ENCODE measurements at regions not wholly inside any gene's neighbourhood (a gene's known extent, or its start where the extent isn't known, plus 50 kb on each side); places are given as distances from the start of the nearest gene placed in this dataset.

DNA sequence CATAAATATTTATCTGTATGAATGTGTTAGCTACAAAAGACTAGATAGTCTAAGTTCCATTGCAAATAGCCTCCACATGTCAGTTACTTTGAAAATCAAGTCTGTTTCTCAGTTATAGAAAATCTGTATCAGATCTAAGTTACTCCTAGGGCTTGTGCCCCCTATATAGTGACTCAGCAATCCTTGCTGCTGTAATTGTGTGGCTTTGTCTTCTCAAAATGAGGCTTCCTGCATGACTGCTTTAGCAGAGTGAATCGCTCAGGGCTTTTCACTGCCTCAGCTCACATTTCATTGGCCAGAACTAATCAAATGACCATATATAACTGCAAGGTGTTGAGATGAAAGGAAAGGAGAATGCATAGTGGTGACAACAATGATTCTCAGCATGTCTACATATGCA, 552.2 kb upstream of the STXBP6 start:
- intact Hi-C loops (cut with DNase I), result no loop called here
- ATAC-seq (ENCODE audit: low FRiP score), result no peak
- DNase-seq, result no peak
- Histone ChIP-seq H3K36me3 (ENCODE audit: control insufficient read depth in 1 of 2, insufficient read depth in 2 of 2, low read length in 1 of 2) (no peaks in the 10 kb centered on the region), H3K27me3 (ENCODE audit: control insufficient read depth in 1 of 2, insufficient read depth in 2 of 2, low read length in 1 of 2) (no peaks in the 10 kb centered on the region), H3K4me3 (ENCODE audit: low read length in 2 of 2) (no peak overlapping the region), H3K27ac (ENCODE audit: low read depth in 1 of 2, low read length in 2 of 2) (no peak overlapping the region), H3K4me1 (ENCODE audit: control insufficient read depth in 1 of 2, insufficient read depth in 2 of 2, low read length in 2 of 2) (no peaks in the 10 kb centered on the region), H3K9me3 (ENCODE audit: control insufficient read depth, low read length) (peaks cover 4% of the 10 kb centered on the region)
- 69 to 70% methylated on average over 1 of the region's 1 CpG for WGBS, 2 donors

DNA sequence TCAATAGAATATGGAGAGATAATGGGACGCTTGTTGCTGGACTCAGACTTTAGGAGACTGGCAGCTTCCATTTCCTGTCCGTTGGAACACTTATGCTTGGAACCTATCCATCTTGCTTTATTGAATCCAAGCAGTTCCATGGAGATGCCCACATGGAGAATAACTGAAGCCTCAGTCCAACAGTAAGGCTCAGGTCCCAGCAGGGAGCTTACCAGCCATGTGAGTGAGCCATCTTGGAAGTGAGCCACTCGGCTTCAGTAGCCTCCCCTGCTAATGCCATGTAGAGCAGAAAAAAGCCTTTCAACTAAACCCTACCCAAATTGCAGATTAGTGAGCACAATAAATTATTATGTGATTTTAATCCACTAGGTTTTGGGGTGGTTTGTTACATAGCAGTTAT, 538.8 kb upstream of the STXBP6 start:
- Histone ChIP-seq H3K4me1 (ENCODE audit: control insufficient read depth in 1 of 2, insufficient read depth in 2 of 2, low read length in 2 of 2) (no peaks in the 10 kb centered on the region), H3K9me3 (ENCODE audit: control insufficient read depth, low read length) (peaks cover 1% of the 10 kb centered on the region), H3K4me3 (ENCODE audit: low read length in 2 of 2) (no peak overlapping the region), H3K36me3 (ENCODE audit: control insufficient read depth in 1 of 2, insufficient read depth in 2 of 2, low read length in 1 of 2) (no peaks in the 10 kb centered on the region), H3K27ac (ENCODE audit: low read depth in 1 of 2, low read length in 2 of 2) (no peak overlapping the region), H3K27me3 (ENCODE audit: control insufficient read depth in 1 of 2, insufficient read depth in 2 of 2, low read length in 1 of 2) (no peaks in the 10 kb centered on the region)
- DNase-seq (no peak), ATAC-seq (ENCODE audit: low FRiP score) (no peak)
- intact Hi-C loops (cut with DNase I), result no loop called here
- 63 to 72% methylated on average over 3 of the region's 3 CpGs for WGBS, 2 donors

DNA sequence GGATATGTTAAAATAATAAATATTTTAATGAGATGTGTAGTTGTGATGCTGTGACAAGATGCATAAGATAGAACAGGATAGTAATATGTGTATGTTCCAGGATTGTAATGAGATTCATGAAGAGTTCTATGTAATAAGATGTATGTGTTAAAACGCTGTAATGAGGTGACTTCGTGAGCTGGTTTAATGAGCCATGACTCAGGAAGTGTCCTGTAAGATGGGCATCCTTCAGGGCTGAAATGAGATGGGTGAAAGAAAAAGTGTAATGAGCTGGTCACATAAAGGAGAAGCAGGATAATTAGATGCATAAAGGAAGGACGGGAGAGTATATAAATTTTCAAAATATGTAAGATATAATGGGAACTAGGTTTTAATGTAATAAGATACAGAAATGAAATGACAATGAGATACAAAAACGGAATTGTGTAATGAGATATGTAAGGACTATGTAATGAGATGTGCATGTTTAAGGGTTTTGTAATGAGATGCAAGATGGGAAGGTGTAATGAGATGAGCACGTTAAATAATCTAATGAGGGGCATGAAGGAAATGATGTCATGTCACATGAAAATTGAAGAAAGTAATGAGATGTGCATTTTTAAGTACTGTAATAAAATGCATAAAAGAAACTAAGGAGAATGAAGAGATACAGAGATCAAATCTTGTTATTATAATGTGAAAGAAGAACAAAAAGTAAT, 524.8 kb upstream of the STXBP6 start:
- no peak for ATAC-seq (ENCODE audit: low FRiP score)

DNA sequence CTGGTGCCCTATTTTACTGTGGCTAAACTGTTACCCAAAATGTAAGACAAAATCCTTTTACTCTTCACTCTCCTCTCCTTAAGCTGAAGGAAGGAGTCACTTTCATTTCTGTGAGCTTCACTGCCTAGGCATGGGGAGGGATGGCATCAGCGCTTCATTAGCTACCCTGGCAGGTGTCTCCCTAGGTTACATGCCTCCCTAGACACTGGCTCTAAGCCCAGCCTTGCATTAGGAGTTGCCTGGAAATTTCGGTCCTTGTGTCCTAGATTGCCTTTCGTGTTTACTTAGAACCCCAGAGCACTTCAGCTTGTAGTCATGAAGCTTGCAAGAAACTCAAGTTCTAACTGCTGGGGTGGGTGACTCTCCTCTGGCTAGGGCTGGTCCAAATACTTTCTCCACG, 520.5 kb upstream of the STXBP6 start:
- intact Hi-C loops (cut with DNase I), result no loop called here
- no peak overlapping the region for H3K27ac ChIP-seq (ENCODE audit: low read depth in 1 of 2, low read length in 2 of 2)
- no peak for ATAC-seq (ENCODE audit: low FRiP score)
- no peaks in the 10 kb centered on the region for H3K36me3 ChIP-seq (ENCODE audit: control insufficient read depth in 1 of 2, insufficient read depth in 2 of 2, low read length in 1 of 2)
- no peak for DNase-seq
- H3K4me1 ChIP-seq (ENCODE audit: control insufficient read depth in 1 of 2, insufficient read depth in 2 of 2, low read length in 2 of 2), result no peaks in the 10 kb centered on the region
- no peaks in the 10 kb centered on the region for H3K27me3 ChIP-seq (ENCODE audit: control insufficient read depth in 1 of 2, insufficient read depth in 2 of 2, low read length in 1 of 2)
- WGBS, 2 donors, result 62 to 75% methylated on average over 4 of the region's 4 CpGs
- no peak overlapping the region for H3K4me3 ChIP-seq (ENCODE audit: low read length in 2 of 2)
- peaks cover 2% of the 10 kb centered on the region for H3K9me3 ChIP-seq (ENCODE audit: control insufficient read depth, low read length)

More for the DNA sequence above, 524.8 kb upstream of the STXBP6 start:
- no peak for DNase-seq
- Histone ChIP-seq H3K27ac (ENCODE audit: low read depth in 1 of 2, low read length in 2 of 2) (no peak overlapping the region), H3K4me1 (ENCODE audit: control insufficient read depth in 1 of 2, insufficient read depth in 2 of 2, low read length in 2 of 2) (no peaks in the 10 kb centered on the region), H3K36me3 (ENCODE audit: control insufficient read depth in 1 of 2, insufficient read depth in 2 of 2, low read length in 1 of 2) (no peaks in the 10 kb centered on the region), H3K9me3 (ENCODE audit: control insufficient read depth, low read length) (no peaks in the 10 kb centered on the region), H3K27me3 (ENCODE audit: control insufficient read depth in 1 of 2, insufficient read depth in 2 of 2, low read length in 1 of 2) (no peaks in the 10 kb centered on the region), H3K4me3 (ENCODE audit: low read length in 2 of 2) (no peak overlapping the region)
- WGBS, 2 donors, result 67 to 77% methylated on average over 5 of the region's 5 CpGs
- intact Hi-C loops (cut with DNase I), result no loop called here

DNA sequence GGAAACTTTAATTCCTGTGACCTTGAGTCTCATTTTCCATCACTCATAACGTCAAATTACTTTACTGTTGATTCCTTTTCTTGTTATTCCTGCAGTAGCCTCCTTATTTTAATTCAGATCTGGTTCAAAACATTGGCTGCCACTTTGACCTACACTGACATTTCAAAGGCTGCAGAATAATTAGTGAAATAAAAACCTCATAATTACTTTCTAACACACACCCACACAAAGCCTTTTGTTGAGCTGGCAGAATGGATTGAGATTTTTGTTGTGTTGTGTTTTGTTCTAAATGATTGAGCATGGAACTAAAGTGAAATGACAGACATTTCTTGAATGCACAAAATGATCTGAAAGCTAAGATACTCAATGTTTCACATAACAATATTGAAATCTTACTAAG, 507.5 kb upstream of the STXBP6 start:
- no peak for ATAC-seq (ENCODE audit: low FRiP score)
- Histone ChIP-seq H3K4me1 (ENCODE audit: control insufficient read depth in 1 of 2, insufficient read depth in 2 of 2, low read length in 2 of 2) (no peaks in the 10 kb centered on the region), H3K36me3 (ENCODE audit: control insufficient read depth in 1 of 2, insufficient read depth in 2 of 2, low read length in 1 of 2) (no peaks in the 10 kb centered on the region), H3K27ac (ENCODE audit: low read depth in 1 of 2, low read length in 2 of 2) (no peak overlapping the region), H3K4me3 (ENCODE audit: low read length in 2 of 2) (no peak overlapping the region), H3K9me3 (ENCODE audit: control insufficient read depth, low read length) (no peaks in the 10 kb centered on the region), H3K27me3 (ENCODE audit: control insufficient read depth in 1 of 2, insufficient read depth in 2 of 2, low read length in 1 of 2) (no peaks in the 10 kb centered on the region)
- intact Hi-C loops (cut with DNase I), result no loop called here
- no peak for DNase-seq
- 45 to 59% methylated on average over 1 of the region's 1 CpG for WGBS, 2 donors

DNA sequence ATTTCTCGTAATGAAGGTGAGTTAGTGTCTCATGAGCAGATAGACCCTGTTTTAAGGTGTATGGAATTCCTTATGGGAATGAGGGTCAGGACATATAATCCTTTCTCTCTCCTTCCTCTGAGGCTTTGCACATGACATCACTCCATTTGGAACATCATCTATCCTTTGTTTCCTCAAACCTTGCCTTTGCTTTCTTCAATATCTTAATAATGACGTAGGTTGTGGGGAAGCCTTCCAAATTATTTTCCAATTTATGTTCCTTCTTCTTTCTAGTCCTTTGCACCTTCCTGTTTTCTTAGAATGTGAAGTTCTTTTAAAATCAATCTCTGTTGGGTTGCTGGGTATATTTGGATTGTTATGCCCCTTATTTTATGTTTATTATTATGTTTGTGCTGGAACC, 502.9 kb upstream of the STXBP6 start:
- H3K4me3 ChIP-seq (ENCODE audit: low read length in 2 of 2), result no peak overlapping the region
- H3K27ac ChIP-seq (ENCODE audit: low read depth in 1 of 2, low read length in 2 of 2), result no peak overlapping the region
- no peaks in the 10 kb centered on the region for H3K36me3 ChIP-seq (ENCODE audit: control insufficient read depth in 1 of 2, insufficient read depth in 2 of 2, low read length in 1 of 2)
- 44 to 45% methylated on average over 2 of the region's 2 CpGs for WGBS, 2 donors
- DNase-seq (no peak), ATAC-seq (ENCODE audit: low FRiP score) (no peak)
- no peaks in the 10 kb centered on the region for H3K9me3 ChIP-seq (ENCODE audit: control insufficient read depth, low read length)
- no peaks in the 10 kb centered on the region for H3K4me1 ChIP-seq (ENCODE audit: control insufficient read depth in 1 of 2, insufficient read depth in 2 of 2, low read length in 2 of 2)
- intact Hi-C loops (cut with DNase I), result no loop called here
- H3K27me3 ChIP-seq (ENCODE audit: control insufficient read depth in 1 of 2, insufficient read depth in 2 of 2, low read length in 1 of 2), result no peaks in the 10 kb centered on the region

DNA sequence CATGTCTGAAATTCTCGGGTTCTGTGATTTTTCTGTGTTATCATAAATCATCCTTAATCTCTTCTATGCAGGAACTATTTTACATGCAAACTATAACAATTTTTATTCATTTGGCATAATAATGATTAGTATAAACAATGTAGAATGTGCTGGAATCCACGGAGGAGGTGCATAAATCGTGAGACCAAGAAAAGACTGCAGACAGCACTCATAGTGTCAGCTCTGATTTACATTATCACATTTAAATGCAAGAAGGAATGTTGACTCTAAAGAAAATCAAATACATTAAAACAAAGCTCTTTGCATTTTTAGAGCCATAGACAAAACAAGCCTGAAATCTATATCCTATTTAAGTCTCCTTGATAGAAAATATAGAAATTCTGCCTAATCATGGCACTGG, 501.7 kb upstream of the STXBP6 start:
- H3K36me3 ChIP-seq (ENCODE audit: control insufficient read depth in 1 of 2, insufficient read depth in 2 of 2, low read length in 1 of 2), result no peaks in the 10 kb centered on the region
- intact Hi-C loops (cut with DNase I), result no loop called here
- H3K4me3 ChIP-seq (ENCODE audit: low read length in 2 of 2), result no peak overlapping the region
- no peak for DNase-seq
- ATAC-seq (ENCODE audit: low FRiP score), result no peak
- WGBS, 2 donors, result 15 to 17% methylated on average over 3 of the region's 3 CpGs
- H3K27me3 ChIP-seq (ENCODE audit: control insufficient read depth in 1 of 2, insufficient read depth in 2 of 2, low read length in 1 of 2), result no peaks in the 10 kb centered on the region
- H3K4me1 ChIP-seq (ENCODE audit: control insufficient read depth in 1 of 2, insufficient read depth in 2 of 2, low read length in 2 of 2), result no peaks in the 10 kb centered on the region
- H3K27ac ChIP-seq (ENCODE audit: low read depth in 1 of 2, low read length in 2 of 2), result no peak overlapping the region
- H3K9me3 ChIP-seq (ENCODE audit: control insufficient read depth, low read length), result no peaks in the 10 kb centered on the region

DNA sequence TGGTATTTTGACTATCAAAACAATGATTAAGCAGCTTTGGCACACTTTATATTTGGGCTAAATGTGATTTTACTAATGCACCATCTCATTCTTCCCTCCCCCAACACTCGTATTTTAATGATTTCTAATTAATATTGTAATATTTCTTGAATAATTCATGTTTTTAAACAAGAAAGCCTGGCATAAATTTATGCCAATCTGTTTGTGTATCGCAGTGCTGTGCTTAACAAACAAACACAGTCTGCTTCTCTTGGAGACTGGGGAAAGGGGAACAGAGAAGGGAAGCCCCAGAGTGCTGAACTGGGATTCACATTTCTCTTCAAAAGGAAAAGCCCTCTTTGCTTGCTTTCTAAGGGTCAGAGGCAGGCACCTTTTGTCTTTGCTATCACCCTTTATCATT, 496.9 kb upstream of the STXBP6 start:
- ATAC-seq (ENCODE audit: low FRiP score) (no peak), DNase-seq (no peak)
- Histone ChIP-seq H3K27ac (ENCODE audit: low read depth in 1 of 2, low read length in 2 of 2) (no peak overlapping the region), H3K9me3 (ENCODE audit: control insufficient read depth, low read length) (no peaks in the 10 kb centered on the region), H3K36me3 (ENCODE audit: control insufficient read depth in 1 of 2, insufficient read depth in 2 of 2, low read length in 1 of 2) (no peaks in the 10 kb centered on the region), H3K4me1 (ENCODE audit: control insufficient read depth in 1 of 2, insufficient read depth in 2 of 2, low read length in 2 of 2) (no peaks in the 10 kb centered on the region), H3K27me3 (ENCODE audit: control insufficient read depth in 1 of 2, insufficient read depth in 2 of 2, low read length in 1 of 2) (no peaks in the 10 kb centered on the region), H3K4me3 (ENCODE audit: low read length in 2 of 2) (no peak overlapping the region)
- 66 to 73% methylated on average over 2 of the region's 2 CpGs for WGBS, 2 donors
- intact Hi-C loops (cut with DNase I), result no loop called here

DNA sequence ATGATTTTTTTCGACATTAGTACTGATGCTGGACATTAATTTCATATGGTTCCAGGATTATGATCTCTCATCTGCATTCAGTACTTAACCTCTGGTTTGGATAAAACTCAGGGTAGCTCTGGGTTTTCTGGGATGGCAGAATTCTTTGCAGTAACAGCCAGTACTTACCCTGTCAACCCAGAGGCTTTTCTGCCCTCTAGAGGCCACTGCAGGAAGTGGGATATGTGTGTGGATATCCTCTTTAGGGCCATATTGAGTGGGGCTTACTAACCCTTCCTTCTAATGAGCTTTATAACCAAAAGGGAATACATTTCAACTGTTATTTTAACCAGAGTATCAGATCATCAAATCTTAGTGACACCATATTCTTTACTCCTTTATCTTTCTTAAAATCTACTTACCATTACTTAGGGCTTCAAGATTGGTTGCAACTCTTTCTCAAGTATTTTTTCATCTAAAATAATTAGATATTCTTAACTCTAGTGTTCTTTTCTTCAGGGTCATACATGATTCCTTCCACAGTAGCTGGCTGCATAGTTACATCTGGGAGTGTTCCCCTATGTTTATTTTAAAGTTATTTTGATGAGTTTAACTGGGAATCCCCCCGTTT, 488.0 kb upstream of the STXBP6 start:
- Histone ChIP-seq H3K27ac (ENCODE audit: low read depth in 1 of 2, low read length in 2 of 2) (no peak overlapping the region), H3K4me1 (ENCODE audit: control insufficient read depth in 1 of 2, insufficient read depth in 2 of 2, low read length in 2 of 2) (no peaks in the 10 kb centered on the region), H3K4me3 (ENCODE audit: low read length in 2 of 2) (no peak overlapping the region), H3K36me3 (ENCODE audit: control insufficient read depth in 1 of 2, insufficient read depth in 2 of 2, low read length in 1 of 2) (no peaks in the 10 kb centered on the region), H3K27me3 (ENCODE audit: control insufficient read depth in 1 of 2, insufficient read depth in 2 of 2, low read length in 1 of 2) (no peaks in the 10 kb centered on the region), H3K9me3 (ENCODE audit: control insufficient read depth, low read length) (no peaks in the 10 kb centered on the region)
- intact Hi-C loops (cut with DNase I), result no loop called here
- 49 to 53% methylated on average over 2 of the region's 2 CpGs for WGBS, 2 donors
- ATAC-seq (ENCODE audit: low FRiP score), result peak; percentile 47
- no peak for DNase-seq

Measured in aorta (tissue), 5 donors.